Activated T-cell treated with anti-CD3 and anti-CD28 coated beads, Interleukin-2, amount 50 U/mL, for 72 hours (primary cell): ENCODE measurements at regions not wholly inside any gene's neighbourhood (a gene's known extent, or its start where the extent isn't known, plus 50 kb on each side); places are given as distances from the start of the nearest gene placed in this dataset.

Experiments
- ATAC-seq, 2 donors: fragments of 150-1000 bp; cut with Tn5 transposase; replicated peaks in 1 of 2; 2 replicates each; pipeline ENCODE4 v1.10.0; 2021; ENCODE audit warnings: moderate library complexity in 2 of 2, mild to moderate bottlenecking in 1 of 2
- DNase-seq, 2 donors: peaks; one replicate each; pipeline ENCODE4 v3.0.0; 2021 to 2022; ENCODE audit warnings: mixed read lengths in 1 of 2
- H3K27ac Mint-ChIP-seq: one replicate; pipeline ENCODE4 v1.8.0; 2022; ENCODE audit warnings: mild to moderate bottlenecking, moderate library complexity, mixed read lengths
- H3K27me3 Mint-ChIP-seq: one replicate; pipeline ENCODE4 v1.8.0; 2022; ENCODE audit warnings: low read depth, mixed read lengths
- H3K36me3 Mint-ChIP-seq, 2 donors: one replicate each; pipeline ENCODE4 v1.8.0; 2022; ENCODE audit warnings: mixed read lengths in 2 of 2, mild to moderate bottlenecking in 1 of 2; ENCODE audit not compliant: insufficient read depth in 2 of 2
- H3K4me1 Mint-ChIP-seq: one replicate; pipeline ENCODE4 v1.8.0; 2022; ENCODE audit warnings: low read depth, mixed read lengths
- H3K4me3 Mint-ChIP-seq, 2 donors: one replicate each; pipeline ENCODE4 v1.8.0; 2022; ENCODE audit warnings: mild to moderate bottlenecking in 2 of 2, mixed read lengths in 2 of 2, moderate library complexity in 2 of 2
- H3K9me3 Mint-ChIP-seq, 2 donors: one replicate each; pipeline ENCODE4 v1.8.0; 2022; ENCODE audit warnings: mixed read lengths in 2 of 2

GRCh38 chr12:30874455-30875321 lies 51.9 kb upstream of the TSPAN11 start:
- H3K4me1 Mint-ChIP-seq: no peaks in the 10 kb centered on the region
- ATAC-seq (no peak), DNase-seq (no peak)
- peaks cover 0 to under 1% of the 10 kb centered on the region in 2 donors for H3K9me3 Mint-ChIP-seq
- H3K27ac Mint-ChIP-seq: no peak overlapping the region
- no peaks in the 10 kb centered on the region for H3K36me3 Mint-ChIP-seq
- H3K27me3 Mint-ChIP-seq: peaks cover 29% of the 10 kb centered on the region
- H3K4me3 Mint-ChIP-seq: no peak overlapping the region

DNA sequence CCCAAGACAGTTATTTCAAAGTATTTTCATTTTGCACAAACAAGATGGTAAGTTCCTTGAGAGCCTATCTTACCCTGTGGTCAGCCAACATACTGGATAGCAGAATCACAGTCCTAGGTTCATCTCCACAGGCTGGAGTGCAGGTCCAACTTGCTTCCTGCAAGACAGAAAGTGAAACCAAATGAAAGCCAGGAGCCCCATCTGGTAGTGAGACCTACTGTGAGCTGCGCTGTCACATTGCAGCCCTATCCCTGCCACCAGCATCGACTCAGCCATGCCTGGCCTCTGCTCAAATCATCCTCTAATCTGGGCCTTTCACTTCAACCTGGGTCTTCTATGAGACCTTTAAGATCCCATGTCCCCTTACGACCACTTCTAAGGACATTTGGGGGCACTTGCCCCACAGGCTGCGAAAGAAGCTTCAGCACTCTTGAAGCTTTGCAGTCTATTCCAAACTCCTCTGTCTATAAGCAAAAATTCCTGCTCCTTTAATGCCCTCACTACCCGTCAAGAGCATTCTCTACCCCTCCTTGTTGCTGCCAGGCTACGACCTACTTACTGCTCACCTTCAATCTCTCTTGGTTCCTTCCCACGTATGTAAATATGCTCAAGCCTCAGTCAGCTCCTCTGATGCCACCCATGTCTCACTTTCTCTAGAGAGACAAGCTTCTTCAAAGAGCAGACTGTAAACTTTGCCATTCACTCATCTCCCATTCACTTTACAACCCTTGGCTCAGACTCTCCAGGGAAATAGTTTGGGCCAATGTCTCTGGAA lies 55.9 kb upstream of the TSPAN11 start:
- DNase-seq (no peak), ATAC-seq (no peak)
- peaks cover 2 to 5% of the 10 kb centered on the region in 2 donors for H3K9me3 Mint-ChIP-seq

GRCh38 chr12:30867415-30867814 lies 59.1 kb upstream of the TSPAN11 start:
- Mint-ChIP-seq H3K4me1 (no peaks in the 10 kb centered on the region), H3K9me3 (peaks cover 2 to 5% of the 10 kb centered on the region in 2 donors), H3K4me3 (no peak overlapping the region), H3K36me3 (no peaks in the 10 kb centered on the region), H3K27me3 (peaks cover 27% of the 10 kb centered on the region), H3K27ac (no peak overlapping the region)
- DNase-seq (no peak), ATAC-seq (no peak)

More for the DNA sequence above, 55.9 kb upstream of the TSPAN11 start:
- H3K27ac Mint-ChIP-seq: no peak overlapping the region
- no peaks in the 10 kb centered on the region for H3K36me3 Mint-ChIP-seq
- H3K4me1 Mint-ChIP-seq: no peaks in the 10 kb centered on the region
- peaks cover 8% of the 10 kb centered on the region for H3K27me3 Mint-ChIP-seq
- no peak overlapping the region for H3K4me3 Mint-ChIP-seq

DNA sequence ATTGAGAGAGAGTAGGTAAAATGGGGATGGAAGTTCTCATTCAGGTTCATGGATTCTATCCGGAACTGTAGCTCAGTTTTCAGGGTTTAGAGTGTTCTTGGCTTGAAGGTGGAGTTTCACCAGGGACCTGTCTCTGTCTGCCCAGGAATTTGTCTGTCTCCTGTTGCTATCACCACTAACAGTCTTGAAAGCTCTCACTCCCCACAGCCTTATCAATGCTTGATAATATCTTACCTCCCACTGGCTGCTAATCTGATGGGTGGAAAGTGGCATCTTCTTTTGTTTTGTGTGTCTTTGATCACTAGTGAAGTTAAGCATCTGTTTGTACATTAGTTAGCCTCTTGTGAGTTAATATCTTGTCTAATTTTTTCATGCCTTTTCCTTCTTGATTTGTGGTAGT lies 60.3 kb upstream of the TSPAN11 start:
- no peak for DNase-seq
- H3K27ac Mint-ChIP-seq: no peak overlapping the region
- H3K4me1 Mint-ChIP-seq: no peaks in the 10 kb centered on the region
- H3K36me3 Mint-ChIP-seq: no peaks in the 10 kb centered on the region
- peaks cover 2 to 5% of the 10 kb centered on the region in 2 donors for H3K9me3 Mint-ChIP-seq
- H3K27me3 Mint-ChIP-seq: peaks cover 27% of the 10 kb centered on the region
- H3K4me3 Mint-ChIP-seq: no peak overlapping the region
- no peak for ATAC-seq

- Mint-ChIP-seq H3K36me3 (no peaks in the 10 kb centered on the region), H3K27me3 (peaks cover 21% of the 10 kb centered on the region), H3K4me3 (no peak overlapping the region), H3K4me1 (no peaks in the 10 kb centered on the region), H3K27ac (no peak overlapping the region), H3K9me3 (peaks cover 2 to 3% of the 10 kb centered on the region in 2 donors)
- ATAC-seq (no peak), DNase-seq (no peak)
Observed at GRCh38 chr12:30863839-30864238, 62.7 kb upstream of the TSPAN11 start.

GRCh38 chr12:30862486-30862885 lies 64.1 kb upstream of the TSPAN11 start:
- Mint-ChIP-seq H3K36me3 (no peaks in the 10 kb centered on the region), H3K4me3 (no peak overlapping the region), H3K27me3 (peaks cover 21% of the 10 kb centered on the region), H3K9me3 (peaks cover 0 to 3% of the 10 kb centered on the region in 2 donors), H3K27ac (no peak overlapping the region), H3K4me1 (no peaks in the 10 kb centered on the region)
- DNase-seq: no peak
- no peak for ATAC-seq

GRCh38 chr12:30859226-30859625 lies 67.3 kb upstream of the TSPAN11 start:
- ATAC-seq (no peak), DNase-seq (no peak)

DNA sequence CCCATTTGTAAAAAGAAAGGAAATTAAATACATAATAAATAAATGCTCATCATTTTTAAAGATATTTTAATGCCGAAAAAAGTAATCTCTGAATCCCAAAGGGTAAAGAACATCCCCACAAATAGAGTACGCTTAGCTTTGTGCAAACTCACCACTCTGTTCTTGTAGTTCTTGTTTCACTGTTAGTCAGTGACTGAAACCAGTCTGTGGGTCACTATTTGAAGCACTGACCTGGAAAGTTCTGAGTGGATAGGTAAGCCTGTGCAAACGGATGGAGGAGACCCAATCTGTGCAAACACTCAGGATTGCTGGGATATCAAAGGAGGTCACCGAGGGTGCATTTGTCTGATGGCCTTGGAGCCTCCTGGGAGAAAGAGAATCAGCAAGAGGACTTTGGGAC lies 68.1 kb upstream of the TSPAN11 start:
- no peak for ATAC-seq
- no peak overlapping the region for H3K4me3 Mint-ChIP-seq
- H3K27me3 Mint-ChIP-seq: peaks cover 7% of the 10 kb centered on the region
- H3K9me3 Mint-ChIP-seq: no peaks in the 10 kb centered on the region
- H3K4me1 Mint-ChIP-seq: no peaks in the 10 kb centered on the region
- DNase-seq: no peak
- H3K36me3 Mint-ChIP-seq: no peaks in the 10 kb centered on the region
- no peak overlapping the region for H3K27ac Mint-ChIP-seq

More at GRCh38 chr12:30859226-30859625, 67.3 kb upstream of the TSPAN11 start:
- Mint-ChIP-seq H3K4me1 (no peaks in the 10 kb centered on the region), H3K4me3 (no peak overlapping the region), H3K9me3 (no peaks in the 10 kb centered on the region), H3K36me3 (no peaks in the 10 kb centered on the region), H3K27ac (no peak overlapping the region), H3K27me3 (peaks cover 7% of the 10 kb centered on the region)

GRCh38 chr12:30853561-30854133 lies 72.9 kb upstream of the TSPAN11 start:
- Mint-ChIP-seq H3K36me3 (no peaks in the 10 kb centered on the region), H3K4me3 (no peak overlapping the region), H3K9me3 (no peaks in the 10 kb centered on the region), H3K27me3 (no peaks in the 10 kb centered on the region), H3K4me1 (peaks cover 10% of the 10 kb centered on the region), H3K27ac (no peak overlapping the region)
- DNase-seq: no peak
- ATAC-seq: peak in 1 of 2 donors; percentile 17

DNA sequence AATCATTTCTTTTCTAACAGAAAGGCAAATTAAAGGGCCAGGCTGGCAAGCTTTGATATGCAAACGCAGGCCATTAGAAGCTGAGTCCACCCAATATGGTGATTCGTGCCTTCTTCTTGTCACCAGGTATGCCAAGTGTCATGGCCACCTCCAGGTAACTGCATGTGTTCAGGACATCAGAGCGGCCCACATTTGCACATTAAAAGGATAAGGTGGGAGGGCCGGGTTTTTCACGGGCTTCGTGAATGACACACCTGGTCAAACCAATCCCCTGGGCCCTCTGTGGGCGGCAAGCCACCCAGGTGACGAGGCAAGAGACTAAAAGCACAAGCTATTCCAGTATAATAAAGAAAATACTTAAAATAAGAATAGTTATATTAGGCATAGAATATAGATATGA lies 75.9 kb upstream of the TSPAN11 start:
- no peaks in the 10 kb centered on the region for H3K27me3 Mint-ChIP-seq
- no peaks in the 10 kb centered on the region for H3K36me3 Mint-ChIP-seq
- H3K9me3 Mint-ChIP-seq: no peaks in the 10 kb centered on the region
- no peak overlapping the region for H3K4me3 Mint-ChIP-seq
- ATAC-seq (no peak), DNase-seq (no peak)
- peaks cover 10% of the 10 kb centered on the region for H3K4me1 Mint-ChIP-seq
- no peak overlapping the region for H3K27ac Mint-ChIP-seq

DNA sequence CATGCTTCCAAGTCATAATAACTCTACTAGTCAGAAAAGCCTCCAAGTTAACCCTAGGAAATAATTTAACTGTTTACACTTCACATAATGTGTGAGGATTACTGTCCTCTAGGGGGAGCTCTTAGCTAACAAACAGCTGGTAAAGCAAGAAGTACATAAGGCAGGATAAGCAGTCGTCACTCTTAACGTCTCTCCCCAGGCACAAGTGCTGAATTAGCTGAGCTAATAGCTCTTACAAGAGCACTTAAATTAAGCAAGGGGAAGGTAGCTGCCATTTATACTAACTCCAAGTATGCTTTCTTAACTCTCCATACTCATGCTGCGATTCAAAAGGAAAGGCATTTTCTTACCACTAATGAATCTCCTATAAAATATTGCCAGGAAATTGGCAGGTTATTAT lies 79.3 kb upstream of the TSPAN11 start:
- Mint-ChIP-seq H3K27me3 (peaks cover 3% of the 10 kb centered on the region), H3K4me3 (no peak overlapping the region), H3K9me3 (no peaks in the 10 kb centered on the region), H3K4me1 (peaks cover 10% of the 10 kb centered on the region), H3K36me3 (no peaks in the 10 kb centered on the region), H3K27ac (no peak overlapping the region)
- DNase-seq (peak; percentile 25 to 49), ATAC-seq (no peak)

- no peak overlapping the region for H3K4me3 Mint-ChIP-seq
- H3K4me1 Mint-ChIP-seq: peaks cover 8% of the 10 kb centered on the region
- DNase-seq: no peak
- no peaks in the 10 kb centered on the region for H3K36me3 Mint-ChIP-seq
- no peak for ATAC-seq
- no peaks in the 10 kb centered on the region for H3K9me3 Mint-ChIP-seq
- no peak overlapping the region for H3K27ac Mint-ChIP-seq
- H3K27me3 Mint-ChIP-seq: peaks cover 8% of the 10 kb centered on the region
Observed at GRCh38 chr12:30846776-30847175, 79.8 kb upstream of the TSPAN11 start.

DNA sequence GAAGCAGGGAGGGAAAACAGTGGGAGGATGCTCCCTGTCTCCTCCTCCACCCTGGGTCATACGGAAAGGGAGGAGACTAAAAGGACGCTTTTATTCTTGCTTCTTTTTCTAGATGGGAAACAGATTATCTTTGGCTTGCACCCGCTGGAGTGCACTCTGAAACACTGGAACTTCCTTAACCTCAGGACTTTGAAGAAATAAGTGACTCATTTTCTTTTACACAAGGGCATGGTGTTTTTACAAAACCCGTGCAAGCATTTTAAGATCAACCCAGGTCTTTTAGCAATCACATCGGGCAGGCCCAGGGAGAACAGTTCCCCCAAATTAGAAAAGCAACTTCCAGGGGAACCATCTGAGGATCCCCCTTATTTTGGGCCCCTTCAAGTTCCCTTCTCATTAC lies 80.9 kb upstream of the TSPAN11 start:
- no peak for ATAC-seq
- Mint-ChIP-seq H3K36me3 (no peaks in the 10 kb centered on the region), H3K9me3 (no peaks in the 10 kb centered on the region), H3K27ac (no peak overlapping the region), H3K27me3 (peaks cover 8% of the 10 kb centered on the region), H3K4me1 (no peaks in the 10 kb centered on the region), H3K4me3 (no peak overlapping the region)
- no peak for DNase-seq
